ENCODE measurements at regions not wholly inside any gene's neighbourhood (a gene's known extent, or its start where the extent isn't known, plus 50 kb on each side); places are given as distances from the start of the nearest gene placed in this dataset.

DNA sequence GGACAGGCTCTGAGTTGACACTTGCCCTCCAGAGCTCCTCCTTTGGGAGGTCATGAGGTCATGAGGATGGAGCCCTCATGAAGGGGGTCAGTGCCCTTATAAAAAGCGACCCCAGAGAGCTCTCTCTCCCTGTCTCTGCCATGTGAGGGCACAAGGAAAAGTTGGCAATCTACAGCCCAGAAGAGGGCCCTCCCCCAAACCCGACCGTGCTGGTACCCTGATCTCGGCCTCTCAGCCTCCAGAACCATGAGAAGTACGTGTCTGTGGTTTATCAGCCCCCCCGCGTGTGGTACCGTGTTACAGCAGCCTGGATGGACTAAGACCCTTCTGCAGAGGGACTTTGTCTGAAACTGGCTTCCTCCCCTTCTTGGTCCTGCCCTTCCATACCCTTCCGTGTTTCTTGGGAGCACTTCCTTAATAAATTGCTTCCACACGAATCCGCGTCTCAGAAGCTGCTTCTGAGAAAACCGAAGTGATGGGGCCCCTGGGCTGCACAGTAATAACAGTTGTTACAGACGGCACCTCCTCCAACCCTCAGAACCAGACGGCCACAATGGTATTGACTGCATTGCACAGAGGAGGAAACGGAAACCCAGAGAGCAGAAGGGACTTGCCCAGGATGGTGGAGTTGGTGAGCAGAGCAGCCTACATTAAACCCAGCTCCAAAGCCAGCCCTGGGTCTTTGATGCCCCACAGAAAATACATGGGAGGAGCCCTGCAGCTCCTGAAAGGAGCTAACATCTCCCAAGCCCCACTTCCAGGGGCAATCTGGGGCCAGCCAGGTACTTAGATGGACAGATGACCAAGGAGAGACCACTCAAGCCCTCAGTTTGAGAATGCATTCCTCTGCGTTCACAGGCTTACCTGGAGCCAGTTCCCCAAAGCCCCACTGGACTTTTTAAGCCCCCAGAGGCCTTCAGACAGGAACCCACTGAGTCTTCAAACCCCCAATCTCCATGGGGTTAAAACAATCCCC is 242.7 kb downstream of the BCOR start:
- DNase-seq (ENCODE audit: low read depth) = no peak
- TF ChIP-seq, protein P1, sequence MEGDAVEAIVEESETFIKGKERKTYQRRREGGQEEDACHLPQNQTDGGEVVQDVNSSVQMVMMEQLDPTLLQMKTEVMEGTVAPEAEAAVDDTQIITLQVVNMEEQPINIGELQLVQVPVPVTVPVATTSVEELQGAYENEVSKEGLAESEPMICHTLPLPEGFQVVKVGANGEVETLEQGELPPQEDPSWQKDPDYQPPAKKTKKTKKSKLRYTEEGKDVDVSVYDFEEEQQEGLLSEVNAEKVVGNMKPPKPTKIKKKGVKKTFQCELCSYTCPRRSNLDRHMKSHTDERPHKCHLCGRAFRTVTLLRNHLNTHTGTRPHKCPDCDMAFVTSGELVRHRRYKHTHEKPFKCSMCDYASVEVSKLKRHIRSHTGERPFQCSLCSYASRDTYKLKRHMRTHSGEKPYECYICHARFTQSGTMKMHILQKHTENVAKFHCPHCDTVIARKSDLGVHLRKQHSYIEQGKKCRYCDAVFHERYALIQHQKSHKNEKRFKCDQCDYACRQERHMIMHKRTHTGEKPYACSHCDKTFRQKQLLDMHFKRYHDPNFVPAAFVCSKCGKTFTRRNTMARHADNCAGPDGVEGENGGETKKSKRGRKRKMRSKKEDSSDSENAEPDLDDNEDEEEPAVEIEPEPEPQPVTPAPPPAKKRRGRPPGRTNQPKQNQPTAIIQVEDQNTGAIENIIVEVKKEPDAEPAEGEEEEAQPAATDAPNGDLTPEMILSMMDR (conservative IDR thresholded peaks at IDR 0.05; ENCODE audit: low read depth, low read length) = no peak
- H3K4me3 ChIP-seq (ENCODE audit: low read depth, low read length) = no peak overlapping the region

DNA sequence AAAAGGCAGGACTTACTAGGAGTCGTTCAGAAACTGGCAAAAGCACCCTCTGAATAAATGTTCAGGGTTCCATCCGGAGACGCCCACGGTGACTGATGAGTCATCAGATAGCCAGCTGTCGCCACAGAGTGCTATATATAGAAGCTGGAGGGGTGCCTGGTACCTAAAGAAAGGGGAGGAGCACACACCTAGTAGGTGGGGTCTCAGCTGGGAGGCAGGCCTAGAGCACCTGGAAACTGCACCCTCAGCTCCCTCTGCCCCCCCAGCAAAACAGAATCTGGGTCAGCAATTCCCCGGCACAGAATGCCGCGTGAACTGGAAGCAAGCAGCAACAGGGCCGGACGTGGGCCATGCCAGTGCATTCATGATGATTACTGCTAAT is 242.0 kb downstream of the BCOR start:
- no peak overlapping the region for H3K4me3 ChIP-seq (ENCODE audit: low read depth, low read length)
- TF ChIP-seq, protein P1 (conservative IDR thresholded peaks at IDR 0.05; ENCODE audit: low read depth, low read length) = no peak
- DNase-seq (ENCODE audit: low read depth) = no peak

DNA sequence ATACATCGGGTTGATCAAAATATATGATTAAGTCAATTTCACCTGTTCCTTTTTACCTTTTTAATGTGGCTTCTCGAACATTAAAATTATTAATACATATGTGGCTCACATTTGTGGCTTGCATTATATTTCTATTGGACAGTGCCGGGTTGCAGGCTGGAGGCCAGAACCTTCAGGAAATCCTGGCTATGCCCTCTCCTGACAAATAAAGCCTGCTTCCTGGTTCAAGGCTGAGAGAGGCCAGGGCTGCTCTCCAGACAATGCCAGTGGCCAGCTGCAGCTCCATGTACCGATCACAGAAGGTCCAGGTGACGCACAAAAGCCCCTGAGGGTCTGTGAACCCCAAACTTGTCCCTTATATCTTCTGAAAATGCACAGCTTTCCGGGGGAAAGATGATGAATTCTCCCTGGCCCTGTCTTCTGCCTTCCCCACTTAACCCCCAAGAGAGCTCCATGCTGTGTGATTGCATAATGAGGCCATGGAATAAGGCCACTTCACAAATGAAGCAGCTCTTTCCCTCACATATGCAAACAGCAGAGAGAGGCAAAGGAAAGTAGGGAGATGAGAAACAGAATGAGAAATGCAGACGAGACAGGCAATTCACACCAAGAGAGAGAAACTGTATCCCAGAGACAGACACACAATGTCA is 241.2 kb downstream of the BCOR start:
- DNase-seq (ENCODE audit: low read depth) = no peak
- TF ChIP-seq, protein P1 (conservative IDR thresholded peaks at IDR 0.05; ENCODE audit: low read depth, low read length) = no peak
- H3K4me3 ChIP-seq (ENCODE audit: low read depth, low read length) = no peak overlapping the region

DNA sequence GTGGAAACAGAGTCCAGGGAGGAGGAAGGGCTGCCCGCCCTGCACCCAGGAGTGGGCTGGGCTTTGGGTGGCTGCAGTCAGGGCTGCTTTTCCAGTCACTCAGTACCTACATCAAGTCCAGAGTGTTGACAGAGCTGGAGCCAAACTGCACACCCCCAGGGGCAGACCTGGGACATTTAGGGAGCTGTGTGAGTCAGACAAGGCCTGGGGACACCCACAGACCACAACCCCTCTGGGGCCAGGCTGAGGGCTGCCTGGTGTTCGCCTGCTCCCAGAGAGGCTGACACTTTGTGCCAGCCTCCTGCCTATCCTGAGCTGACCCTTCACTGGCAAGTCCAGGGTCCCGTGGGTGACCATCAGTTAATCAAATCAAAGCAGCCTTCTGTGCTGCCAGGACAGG is 240.0 kb downstream of the BCOR start:
- TF ChIP-seq, protein P1 (conservative IDR thresholded peaks at IDR 0.05; ENCODE audit: low read depth, low read length) = no peak
- no peak for DNase-seq (ENCODE audit: low read depth)
- H3K4me3 ChIP-seq (ENCODE audit: low read depth, low read length) = no peak overlapping the region

DNA sequence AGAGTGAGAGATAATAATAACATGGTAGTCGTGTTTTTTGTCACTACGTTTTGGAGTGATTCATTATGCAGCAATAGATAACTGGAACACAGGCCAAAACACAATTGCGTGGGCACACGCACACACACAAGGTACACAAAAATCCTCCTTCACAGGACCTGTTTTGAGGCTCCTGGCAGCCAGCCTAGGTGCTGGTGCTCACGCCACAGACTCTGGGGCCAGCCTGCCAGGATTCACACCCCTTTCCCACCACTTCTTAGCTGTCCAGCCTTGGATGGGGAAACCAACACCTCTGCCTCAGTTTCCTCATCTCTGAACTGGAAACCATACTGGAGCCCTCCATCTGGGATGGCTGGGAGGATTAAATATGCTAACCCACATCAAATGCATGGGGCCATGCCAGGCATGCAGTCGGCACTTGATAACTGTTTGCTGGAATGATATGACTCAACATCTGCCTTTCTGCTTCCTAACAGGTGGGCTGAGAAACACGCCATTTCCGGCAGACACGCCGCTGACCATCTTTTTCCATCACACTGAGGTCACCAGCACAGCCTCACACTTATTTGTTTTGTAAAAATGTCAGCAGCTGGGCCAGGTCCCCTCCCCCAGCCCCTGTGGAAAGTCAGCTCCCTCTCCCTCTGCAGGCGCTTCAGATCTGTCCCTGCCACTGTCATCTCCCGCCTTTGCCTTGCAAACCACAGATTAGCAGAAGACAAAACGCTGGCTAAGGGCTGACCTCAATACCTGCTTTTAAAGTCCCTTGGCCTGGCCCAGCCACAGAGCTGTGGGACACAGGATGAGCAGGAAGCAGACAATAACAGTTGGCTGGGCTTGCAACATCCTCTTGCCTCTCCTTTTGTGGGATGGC is 237.5 kb downstream of the BCOR start:
- DNase-seq (ENCODE audit: low read depth) = no peak
- H3K4me3 ChIP-seq (ENCODE audit: low read depth, low read length) = no peak overlapping the region
- TF ChIP-seq, protein P1 (conservative IDR thresholded peaks at IDR 0.05; ENCODE audit: low read depth, low read length) = no peak

DNA sequence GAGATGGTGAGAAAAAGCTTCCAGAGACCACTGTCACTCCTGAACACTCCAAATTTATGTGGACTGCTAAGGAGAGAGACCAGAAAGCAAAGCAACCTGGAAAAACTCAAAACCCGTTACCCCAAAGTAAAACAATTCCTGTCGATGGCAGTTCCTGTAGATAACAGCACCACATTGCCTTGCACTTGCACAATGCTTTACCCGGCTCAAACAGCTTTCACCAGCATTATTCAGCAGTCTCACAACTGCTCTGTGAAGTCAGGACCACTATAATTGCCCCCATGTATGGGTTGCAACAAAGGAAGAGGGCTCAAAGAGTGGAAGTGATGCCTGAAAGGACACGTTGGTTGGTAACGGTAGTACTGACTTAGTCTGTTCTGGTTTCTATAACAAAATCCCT is 234.8 kb downstream of the BCOR start:
- no peak overlapping the region for H3K4me3 ChIP-seq (ENCODE audit: low read depth, low read length)
- TF ChIP-seq, protein P1 (conservative IDR thresholded peaks at IDR 0.05; ENCODE audit: low read depth, low read length) = no peak
- DNase-seq (ENCODE audit: low read depth) = no peak
